Activated CD8-positive, alpha-beta memory T cell treated with anti-CD3 and anti-CD28 coated beads, Interleukin-2, amount 50 U/mL, for 24 hours (primary cell): ENCODE measurements at regions not wholly inside any gene's neighbourhood (a gene's known extent, or its start where the extent isn't known, plus 50 kb on each side); places are given as distances from the start of the nearest gene placed in this dataset.

Source experiments
- DNase-seq: peaks from one replicate; pipeline ENCODE4 v3.0.0-alpha.2; 2020; ENCODE audit errors: extremely low read depth

DNA sequence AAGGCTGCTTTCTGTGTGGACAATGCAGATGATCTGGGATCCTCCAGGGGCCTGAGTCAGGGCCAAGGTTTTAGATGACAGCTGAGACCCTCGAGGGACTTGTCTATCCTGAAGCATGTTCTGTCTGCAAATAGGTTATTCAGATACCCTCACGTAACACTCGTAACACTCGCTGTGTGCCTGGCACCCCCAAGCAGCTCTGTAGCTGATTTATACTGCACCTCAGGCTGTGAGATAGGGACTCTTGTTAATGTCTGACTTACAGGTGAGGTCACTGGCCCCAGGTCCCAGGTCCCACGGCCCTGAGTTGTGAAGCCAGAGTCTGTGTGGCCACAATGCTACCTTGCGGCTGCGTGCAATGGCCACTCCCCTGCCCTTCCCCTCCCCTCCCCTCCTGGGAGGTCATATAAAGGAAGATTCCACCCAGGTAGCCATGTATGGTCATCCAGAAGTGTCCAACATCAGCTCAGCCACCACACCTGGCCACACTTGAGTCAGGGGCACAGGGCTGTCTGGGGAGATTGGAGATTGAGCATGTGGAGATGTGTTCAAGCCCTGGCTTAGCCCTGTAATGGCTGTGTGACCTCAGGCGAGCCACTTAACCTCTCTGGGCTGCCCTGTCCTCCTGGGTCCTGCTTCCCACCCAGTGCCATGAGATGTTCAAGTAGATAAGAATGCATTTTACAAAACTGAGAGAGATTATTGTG, 687.7 kb downstream of the MATN1 start:
- no peak for DNase-seq

GRCh38 chr1:30034627-30035521, 688.5 kb downstream of the MATN1 start:
- DNase-seq: no peak

- DNase-seq: no peak
Measured at GRCh38 chr1:30034105-30034626, 689.2 kb downstream of the MATN1 start.

DNA sequence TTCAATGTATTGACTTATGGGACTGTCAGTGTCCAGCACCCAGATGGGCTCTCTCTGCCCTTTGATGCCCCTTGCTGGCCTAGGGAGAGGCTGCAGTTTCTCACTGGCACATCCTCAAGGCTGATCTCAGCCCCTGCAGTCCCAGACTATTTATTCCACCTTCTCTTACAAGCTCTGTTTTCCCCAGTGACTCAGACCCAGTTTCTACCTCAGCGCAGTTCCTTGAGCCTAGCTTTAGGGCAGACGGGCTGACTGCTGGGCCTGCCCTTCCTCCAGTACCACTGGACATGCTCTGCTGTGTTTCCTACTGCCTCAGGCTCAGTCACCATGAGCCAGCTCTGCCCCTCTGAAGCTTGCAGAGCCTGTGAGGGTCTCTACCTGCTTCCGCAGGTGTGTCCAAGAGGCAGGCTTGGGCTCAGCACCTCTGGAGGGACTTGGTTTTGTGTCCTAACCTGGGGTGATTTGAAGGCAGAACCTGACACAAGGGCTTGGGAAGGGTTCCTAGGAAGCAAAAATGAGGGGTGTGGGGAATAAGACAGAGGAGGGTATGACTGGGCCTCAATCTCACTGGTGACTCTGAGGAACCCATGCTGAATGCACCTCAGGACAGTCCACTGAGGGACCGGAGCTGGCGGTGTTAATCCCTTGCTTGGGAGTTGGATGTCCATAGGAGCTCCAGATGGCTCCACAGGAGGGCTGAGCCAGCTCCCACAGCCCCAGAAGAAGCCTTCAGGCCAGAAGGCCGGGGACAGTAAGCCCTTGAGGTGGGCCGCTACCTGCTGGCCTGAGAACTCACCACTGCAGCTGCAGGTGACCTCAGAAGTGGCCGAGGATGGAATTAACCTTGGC, 689.9 kb downstream of the MATN1 start:
- no peak for DNase-seq

DNA sequence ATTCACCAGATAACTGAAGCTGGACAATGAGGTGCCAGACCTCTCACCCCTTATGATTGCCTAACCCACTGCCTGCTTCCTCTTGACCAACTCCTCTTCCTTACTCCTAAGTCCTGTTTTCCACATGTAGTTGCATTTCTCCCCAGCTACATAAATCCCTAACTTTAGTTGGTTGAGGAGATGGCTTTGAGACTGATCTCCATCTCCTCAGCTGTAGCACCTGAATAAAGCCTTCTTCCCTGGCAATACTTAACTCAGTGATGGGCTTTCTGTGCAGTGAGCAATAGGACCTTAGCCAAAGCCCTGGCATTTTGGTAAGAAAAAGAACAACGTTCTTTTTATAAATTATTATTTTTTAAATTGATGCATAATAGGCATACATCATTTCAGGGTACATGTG, 691.1 kb downstream of the MATN1 start:
- DNase-seq: no peak

DNA sequence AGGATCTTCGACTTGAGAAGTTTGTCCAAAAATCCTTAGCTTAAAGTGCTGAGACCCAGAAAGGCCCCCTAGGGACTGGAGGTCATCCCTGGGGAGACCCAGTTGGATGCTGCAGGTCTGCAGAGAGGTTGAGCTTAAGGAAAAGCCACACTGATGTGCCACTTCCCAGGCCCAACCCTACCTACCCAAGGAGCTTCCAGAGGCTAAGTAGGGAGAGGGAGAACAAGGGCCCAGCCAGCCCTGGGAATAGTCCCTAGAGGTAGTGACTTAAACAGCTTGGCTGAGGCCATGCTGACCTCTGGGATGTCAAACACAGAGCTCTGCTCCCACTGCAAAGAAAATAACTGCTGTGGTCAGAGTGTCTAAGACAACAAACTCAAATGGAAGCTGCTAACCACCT, 693.7 kb downstream of the MATN1 start:
- DNase-seq: no peak

DNA sequence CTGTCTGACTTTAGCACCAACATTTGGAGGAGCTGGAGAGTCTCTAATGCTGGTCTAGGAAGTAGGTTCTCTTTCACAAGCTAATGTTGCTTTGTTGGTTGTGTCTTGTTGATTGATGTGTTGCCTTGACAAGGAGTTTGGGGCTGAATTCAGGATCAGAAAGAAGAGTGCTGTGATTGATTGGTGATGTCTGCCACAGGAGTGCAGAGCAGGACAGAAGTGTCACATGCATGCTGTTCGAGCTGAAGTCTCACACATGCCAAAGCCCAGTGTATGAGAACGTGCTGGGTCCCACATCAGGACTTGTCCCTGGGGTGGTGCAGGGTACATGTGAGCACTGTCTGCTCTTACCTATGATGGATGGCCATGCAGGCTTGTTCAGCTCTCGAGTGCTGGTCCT, 694.4 kb downstream of the MATN1 start:
- no peak for DNase-seq

DNA sequence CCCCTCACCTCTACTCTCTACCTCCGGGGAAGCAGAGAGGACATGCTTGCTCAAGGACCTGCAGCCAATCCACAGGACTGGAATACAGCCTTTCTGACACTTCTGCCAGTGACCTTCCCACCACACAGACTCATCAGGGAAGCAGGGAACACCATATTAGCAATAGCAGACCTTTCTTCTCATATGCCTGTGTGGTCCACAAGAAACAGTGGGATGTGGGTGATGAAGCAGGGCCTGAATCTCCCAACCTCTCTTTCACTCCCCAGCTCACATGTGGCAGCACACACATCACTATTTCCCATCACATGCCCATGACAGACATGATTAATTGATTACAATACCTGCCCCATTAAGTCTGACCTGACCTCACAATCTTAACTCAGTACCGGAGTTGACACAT, 695.1 kb downstream of the MATN1 start:
- no peak for DNase-seq

DNA sequence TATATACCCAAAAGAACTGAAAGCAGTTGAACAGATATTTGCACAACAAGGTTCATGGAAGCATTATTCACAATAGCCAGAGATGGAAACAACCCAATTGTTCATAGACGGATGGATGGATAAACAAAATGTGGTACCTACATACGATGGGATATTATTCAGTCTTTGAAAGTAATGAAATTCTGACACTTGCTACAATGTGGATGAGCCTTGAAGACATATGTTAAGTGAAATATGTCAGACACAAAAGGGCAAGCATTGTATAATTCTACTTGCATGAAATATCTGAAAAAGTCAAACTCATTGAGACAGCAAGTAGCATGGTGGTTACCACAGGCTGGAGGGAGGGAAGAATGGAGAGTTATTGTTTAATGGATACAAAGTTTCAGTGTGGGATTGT, 696.1 kb downstream of the MATN1 start:
- DNase-seq: no peak

- DNase-seq: no peak
Measured at GRCh38 chr1:30024411-30025195, 698.8 kb downstream of the MATN1 start.

DNA sequence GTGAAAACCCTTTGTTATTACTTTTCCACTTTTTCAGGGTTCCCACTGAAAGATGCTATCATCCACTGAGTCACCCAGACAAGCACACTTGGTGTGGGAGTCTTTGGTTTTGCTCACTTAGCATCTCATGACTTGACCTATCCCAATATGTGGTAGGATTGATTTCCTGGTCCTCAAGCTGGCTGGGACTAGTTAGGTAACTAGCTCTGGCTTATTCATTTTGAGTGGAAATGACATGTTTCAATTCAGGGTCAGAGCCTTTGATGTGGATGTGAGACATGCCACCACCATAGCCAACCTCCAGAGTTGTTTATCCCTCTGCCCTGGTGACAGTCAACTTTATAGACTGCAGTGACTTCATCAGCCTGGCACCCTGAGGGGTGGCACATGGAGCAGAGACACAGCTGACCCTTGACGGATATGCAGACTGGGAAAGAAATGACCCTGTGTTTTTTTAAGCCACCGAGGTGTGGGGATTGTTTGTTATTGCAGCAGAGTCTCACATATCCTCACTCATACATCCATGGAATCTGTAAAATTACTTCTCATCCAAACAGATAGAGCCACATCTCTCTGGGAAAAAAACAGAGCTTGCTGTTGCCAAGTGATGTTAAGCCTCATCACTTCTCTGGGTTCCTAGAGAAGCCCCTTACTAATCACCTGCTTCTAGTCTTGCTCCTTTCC, 699.9 kb downstream of the MATN1 start:
- no peak for DNase-seq

DNA sequence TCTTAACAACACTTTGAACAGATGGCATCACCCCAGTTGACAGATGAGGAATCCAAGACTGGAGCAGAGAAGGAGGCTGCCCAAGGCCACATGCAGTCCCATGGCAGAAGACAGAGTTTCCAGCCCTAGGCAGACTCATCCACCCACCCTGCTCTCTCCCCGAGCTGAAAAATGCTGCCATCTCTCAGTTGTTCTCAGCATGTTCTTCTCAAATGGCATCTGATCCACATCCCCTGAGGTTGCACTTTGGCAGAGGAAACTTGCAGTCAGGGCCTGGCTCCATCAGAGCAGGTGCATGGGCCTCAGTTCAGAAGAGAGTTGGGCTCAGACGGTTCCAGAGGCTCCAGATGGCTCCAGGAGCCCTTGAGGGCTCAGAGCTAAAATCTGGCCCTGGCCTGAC, 709.4 kb downstream of the MATN1 start:
- no peak for DNase-seq

DNA sequence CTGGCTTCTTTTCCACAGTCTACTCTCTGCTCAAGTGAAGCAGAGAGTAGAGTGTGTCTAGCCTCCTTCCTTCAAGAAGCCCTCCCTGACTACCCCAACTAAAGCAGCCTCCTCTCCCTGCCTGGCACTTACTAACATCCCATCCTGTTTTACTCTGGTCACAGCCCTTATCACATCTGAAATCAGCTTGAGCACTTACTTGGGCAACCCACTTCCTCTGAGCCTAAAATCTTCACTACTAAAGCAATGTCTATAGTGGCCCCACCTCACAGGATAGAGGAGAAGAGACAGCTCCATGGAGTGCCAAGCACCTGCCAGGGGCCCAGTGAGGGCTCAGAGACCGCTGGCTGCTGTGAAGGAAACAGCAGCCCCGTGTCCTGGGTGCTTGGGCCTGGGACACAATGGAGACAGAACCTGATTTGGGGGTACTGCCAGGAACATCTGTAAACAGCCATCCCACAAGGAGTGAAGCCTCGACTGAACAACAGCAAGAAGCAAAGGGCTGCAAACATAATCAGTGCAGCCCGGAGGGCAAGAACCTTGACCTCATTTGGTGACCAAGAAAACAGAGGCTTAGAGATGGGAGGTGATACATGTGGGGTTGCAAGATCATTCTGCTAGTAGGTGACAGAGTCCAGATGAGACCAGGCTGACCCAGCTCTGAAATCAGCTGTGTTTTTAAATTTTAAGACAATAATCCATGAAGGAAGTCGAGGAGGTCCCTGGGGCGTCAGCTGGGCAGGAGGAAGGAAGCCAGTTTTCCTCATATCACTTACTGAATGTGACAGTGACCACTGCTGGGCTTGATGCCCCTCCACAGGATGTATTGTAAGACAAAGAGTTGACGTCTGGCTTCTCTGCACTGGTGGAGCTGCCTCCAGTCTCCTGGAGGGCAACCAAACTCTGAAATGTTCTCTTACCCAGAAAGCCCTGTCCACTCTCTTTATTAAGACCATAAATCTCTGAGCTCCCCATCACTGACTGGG, 710.6 kb downstream of the MATN1 start:
- DNase-seq: no peak

- no peak for DNase-seq
Measured at GRCh38 chr1:30011970-30012369, 711.4 kb downstream of the MATN1 start.

- no peak for DNase-seq
Measured at GRCh38 chr1:30010506-30011106, 712.8 kb downstream of the MATN1 start.

DNA sequence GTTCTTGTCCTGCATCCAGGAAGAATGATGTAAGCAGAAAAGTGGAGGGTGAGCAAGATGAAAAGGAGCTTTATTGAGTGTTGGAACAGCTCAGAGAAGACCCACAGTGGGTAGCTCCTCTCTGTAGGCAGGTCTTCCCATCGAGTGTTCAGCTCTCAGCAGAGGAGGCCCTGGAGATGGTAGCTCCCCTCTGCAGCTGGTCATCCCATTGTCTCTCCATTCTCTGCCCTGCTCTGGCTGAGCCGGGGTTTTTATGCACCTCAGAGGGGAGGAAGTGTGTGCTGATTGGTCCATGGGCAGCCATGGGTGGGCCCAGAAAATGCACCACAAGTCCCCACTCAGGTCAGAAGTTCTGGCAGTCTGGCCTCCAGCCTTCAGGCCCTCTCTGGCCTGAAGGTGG, 713.7 kb downstream of the MATN1 start:
- DNase-seq: no peak

GRCh38 chr1:30008998-30009657, 714.3 kb downstream of the MATN1 start:
- no peak for DNase-seq

GRCh38 chr1:30008372-30008997, 714.9 kb downstream of the MATN1 start:
- no peak for DNase-seq
